ENCODE measurements at regions not wholly inside any gene's neighbourhood (a gene's known extent, or its start where the extent isn't known, plus 50 kb on each side); places are given as distances from the start of the nearest gene placed in this dataset.
A peak's percentile ranks its signal among the peaks of the same experiment; 100 is the strongest.

GRCh38 chr6:106870069-106870468, 104.5 kb downstream of the CD24 start:
- TF ChIP-seq CTCF (IDR thresholded peaks at IDR 0.05) = no peak
- TF ChIP-seq POLR2A (IDR thresholded peaks at IDR 0.05) = no peak
- Histone ChIP-seq H3K4me3 (no peak overlapping the region), H3K4me1 (peaks cover 3 to 14% (median 5%) of the 10 kb centered on the region in 3 donors), H3K27ac (peak overlapping the region; percentile 28 to 79 (median 52)), H3K36me3 (no peaks in the 10 kb centered on the region), H3K27me3 (no peaks in the 10 kb centered on the region), H3K9me3 (peaks cover 0 to 2% (median 0%) of the 10 kb centered on the region in 3 donors)
- DNase-seq = no peak
- 42 to 71% methylated on average over 1 of the region's 1 CpG for WGBS, 2 donors
- intact Hi-C loops (cut with DNase I) = no loop called here

GRCh38 chr6:106869203-106869602, 105.3 kb downstream of the CD24 start:
- no peak overlapping the region for H3K4me3 ChIP-seq
- no peak overlapping the region for H3K27ac ChIP-seq
- no peak for DNase-seq
- no peaks in the 10 kb centered on the region for H3K36me3 ChIP-seq
- H3K9me3 ChIP-seq = no peaks in the 10 kb centered on the region
- WGBS, 2 donors = 80 to 93% methylated on average over 5 of the region's 5 CpGs
- intact Hi-C loops (cut with DNase I) = no loop called here
- no peak for TF ChIP-seq POLR2A (IDR thresholded peaks at IDR 0.05)
- TF ChIP-seq CTCF (IDR thresholded peaks at IDR 0.05) = no peak
- no peaks in the 10 kb centered on the region for H3K27me3 ChIP-seq
- peaks cover 3 to 14% (median 5%) of the 10 kb centered on the region in 3 donors for H3K4me1 ChIP-seq

DNA sequence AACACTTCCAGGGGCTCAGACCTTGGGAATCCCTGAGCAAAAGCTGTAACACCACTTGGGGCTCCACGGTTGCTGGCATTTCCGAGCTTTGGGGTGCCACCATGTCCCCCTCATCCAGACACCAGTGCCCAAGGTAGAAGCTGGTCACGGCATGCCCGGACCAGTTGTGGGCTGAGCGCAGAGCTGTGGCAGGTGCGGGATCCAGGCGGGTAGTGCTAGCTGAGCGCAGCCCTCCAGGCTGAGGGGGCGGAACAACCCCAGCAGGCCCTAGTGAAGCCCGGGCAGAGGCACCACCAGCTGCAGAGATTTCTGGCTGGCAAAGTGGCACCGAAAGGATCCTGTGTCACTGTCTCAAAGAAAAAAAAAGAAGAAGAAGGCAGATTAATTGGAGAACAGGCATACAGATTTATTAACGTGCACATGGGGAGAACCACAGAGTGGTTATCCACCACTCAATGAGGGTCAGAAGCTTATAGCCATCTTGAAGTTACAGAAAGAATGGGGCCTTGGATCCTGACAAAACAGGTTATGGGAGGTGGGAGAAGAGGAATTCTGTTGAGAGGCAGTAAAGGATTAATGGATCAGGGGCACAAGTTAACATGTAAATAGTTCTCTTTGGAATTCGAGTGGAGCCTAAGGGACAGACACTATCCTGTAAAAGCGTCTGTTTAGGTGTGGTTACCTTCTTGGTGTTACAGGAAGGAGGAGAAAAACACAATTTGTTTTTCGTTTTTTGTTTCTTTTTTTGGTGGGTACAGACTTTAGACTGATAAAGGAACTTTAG, 107.5 kb downstream of the CD24 start:
- no peak overlapping the region for H3K4me3 ChIP-seq
- intact Hi-C loops (cut with DNase I) = no loop called here

DNA sequence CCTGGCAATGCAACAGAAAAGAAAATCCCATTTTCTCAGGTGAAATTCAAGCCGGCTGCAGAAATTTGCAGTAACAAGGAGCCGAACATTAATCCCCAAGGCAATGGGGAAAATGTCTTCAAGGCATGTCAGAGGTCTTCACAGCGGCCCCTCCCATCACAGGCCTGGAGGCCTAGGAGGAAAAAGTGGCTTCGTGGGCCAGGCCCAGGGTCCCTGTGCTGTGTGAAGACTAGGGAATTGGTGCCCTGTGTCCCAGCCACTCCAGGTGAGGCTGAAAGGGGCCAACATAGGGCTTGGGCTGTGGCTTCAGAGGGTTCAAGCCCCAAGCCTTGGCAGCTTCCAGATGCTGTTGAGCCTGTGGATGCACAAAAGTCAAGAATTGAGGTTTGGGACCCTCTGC, 111.7 kb downstream of the CD24 start:
- intact Hi-C loops (cut with DNase I) = no loop called here
- Histone ChIP-seq H3K36me3 (no peaks in the 10 kb centered on the region), H3K27ac (no peak overlapping the region), H3K27me3 (no peaks in the 10 kb centered on the region), H3K4me1 (peaks cover 0 to 29% (median 0%) of the 10 kb centered on the region in 3 donors), H3K4me3 (no peak overlapping the region), H3K9me3 (peaks cover 0 to 6% (median 0%) of the 10 kb centered on the region in 3 donors)
- WGBS, 2 donors = 82 to 100% methylated on average over 4 of the region's 4 CpGs
- no peak for TF ChIP-seq POLR2A (IDR thresholded peaks at IDR 0.05)
- TF ChIP-seq CTCF (IDR thresholded peaks at IDR 0.05) = no peak
- no peak for DNase-seq

More for the DNA sequence above, 107.5 kb downstream of the CD24 start:
- peaks cover 0 to 6% (median 0%) of the 10 kb centered on the region in 3 donors for H3K9me3 ChIP-seq
- TF ChIP-seq CTCF (IDR thresholded peaks at IDR 0.05) (no peak), POLR2A (IDR thresholded peaks at IDR 0.05) (no peak)
- WGBS, 2 donors = 81 to 83% methylated on average over 9 to 13 of the region's 15 CpGs
- H3K4me1 ChIP-seq = peaks cover 3 to 14% (median 5%) of the 10 kb centered on the region in 3 donors
- no peak for DNase-seq
- no peak overlapping the region for H3K27ac ChIP-seq
- H3K36me3 ChIP-seq = no peaks in the 10 kb centered on the region
- no peaks in the 10 kb centered on the region for H3K27me3 ChIP-seq

DNA sequence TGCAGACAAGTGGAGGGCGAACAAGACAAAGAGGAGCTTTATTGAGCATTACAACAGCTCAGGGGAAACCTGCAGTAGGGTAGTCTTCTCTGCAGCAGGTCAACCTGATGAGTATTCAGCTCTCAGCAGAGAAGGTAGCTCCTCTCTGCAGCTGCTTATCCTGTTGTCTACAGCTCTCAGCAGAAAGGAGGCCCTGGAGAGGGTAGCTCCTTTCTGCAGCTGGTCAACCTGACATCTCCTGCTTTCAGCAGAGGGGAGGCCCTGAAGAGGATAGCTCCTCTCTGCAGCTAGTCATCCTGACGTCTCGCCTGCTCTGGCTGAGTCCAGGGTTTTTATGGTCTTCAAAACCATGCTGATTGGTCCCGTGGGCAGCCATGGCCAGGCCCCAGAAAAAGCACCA, 113.6 kb downstream of the CD24 start:
- 78 to 100% methylated on average over 1 to 4 of the region's 4 CpGs for WGBS, 2 donors
- intact Hi-C loops (cut with DNase I) = no loop called here
- Histone ChIP-seq H3K27ac (peak overlapping the region in 3 of 4 donors; percentile 45 to 87 (median 85)), H3K4me3 (no peak overlapping the region), H3K27me3 (no peaks in the 10 kb centered on the region), H3K9me3 (peaks cover 0 to 6% (median 0%) of the 10 kb centered on the region in 3 donors), H3K4me1 (peaks cover 0 to 33% (median 0%) of the 10 kb centered on the region in 3 donors), H3K36me3 (no peaks in the 10 kb centered on the region)
- DNase-seq = no peak
- TF ChIP-seq POLR2A (IDR thresholded peaks at IDR 0.05) (no peak), CTCF (IDR thresholded peaks at IDR 0.05) (no peak)

All from esophagus squamous epithelium (tissue), 5 donors.